ENCODE measurements at regions not wholly inside any gene's neighbourhood (a gene's known extent, or its start where the extent isn't known, plus 50 kb on each side); places are given as distances from the start of the nearest gene placed in this dataset.

DNA sequence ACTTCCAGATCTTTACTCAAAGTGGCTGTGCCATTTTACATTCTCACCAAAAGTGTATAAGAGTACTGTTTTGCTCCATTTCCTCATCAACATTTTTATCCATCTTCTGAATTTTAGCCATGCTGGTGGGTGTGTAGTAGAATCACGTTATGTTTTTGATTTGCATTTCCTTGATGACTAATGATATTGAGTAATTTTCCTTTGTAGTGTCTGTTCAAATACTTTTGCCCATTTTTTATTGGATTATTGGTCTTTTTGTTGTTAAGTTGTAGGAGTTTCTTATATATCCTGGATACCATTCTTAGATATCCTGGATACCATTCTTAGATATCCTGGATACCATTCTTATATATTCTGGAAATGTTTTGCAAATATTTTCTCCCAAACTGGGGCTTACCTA, 344.9 kb downstream of the LRRC3B start:
- Histone ChIP-seq H3K9me3 (no peaks in the 10 kb centered on the region), H3K27ac (no peak overlapping the region), H3K4me1 (no peaks in the 10 kb centered on the region), H3K27me3 (no peaks in the 10 kb centered on the region), H3K36me3 (no peaks in the 10 kb centered on the region), H3K4me3 (no peak overlapping the region)
- no peak for ATAC-seq
- no peak for DNase-seq
- intact Hi-C loops (cut with DNase I) = no loop called here
- TF ChIP-seq, protein P1, sequence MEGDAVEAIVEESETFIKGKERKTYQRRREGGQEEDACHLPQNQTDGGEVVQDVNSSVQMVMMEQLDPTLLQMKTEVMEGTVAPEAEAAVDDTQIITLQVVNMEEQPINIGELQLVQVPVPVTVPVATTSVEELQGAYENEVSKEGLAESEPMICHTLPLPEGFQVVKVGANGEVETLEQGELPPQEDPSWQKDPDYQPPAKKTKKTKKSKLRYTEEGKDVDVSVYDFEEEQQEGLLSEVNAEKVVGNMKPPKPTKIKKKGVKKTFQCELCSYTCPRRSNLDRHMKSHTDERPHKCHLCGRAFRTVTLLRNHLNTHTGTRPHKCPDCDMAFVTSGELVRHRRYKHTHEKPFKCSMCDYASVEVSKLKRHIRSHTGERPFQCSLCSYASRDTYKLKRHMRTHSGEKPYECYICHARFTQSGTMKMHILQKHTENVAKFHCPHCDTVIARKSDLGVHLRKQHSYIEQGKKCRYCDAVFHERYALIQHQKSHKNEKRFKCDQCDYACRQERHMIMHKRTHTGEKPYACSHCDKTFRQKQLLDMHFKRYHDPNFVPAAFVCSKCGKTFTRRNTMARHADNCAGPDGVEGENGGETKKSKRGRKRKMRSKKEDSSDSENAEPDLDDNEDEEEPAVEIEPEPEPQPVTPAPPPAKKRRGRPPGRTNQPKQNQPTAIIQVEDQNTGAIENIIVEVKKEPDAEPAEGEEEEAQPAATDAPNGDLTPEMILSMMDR (IDR thresholded peaks at IDR 0.05) = no peak
- no peak for TF ChIP-seq POLR2A (IDR thresholded peaks at IDR 0.05)
- WGBS (ENCODE audit: insufficient coverage, low coverage, low lambda C conversion rate, missing lambda C conversion rate) = 35% methylated on average over 1 of the region's 1 CpG

DNA sequence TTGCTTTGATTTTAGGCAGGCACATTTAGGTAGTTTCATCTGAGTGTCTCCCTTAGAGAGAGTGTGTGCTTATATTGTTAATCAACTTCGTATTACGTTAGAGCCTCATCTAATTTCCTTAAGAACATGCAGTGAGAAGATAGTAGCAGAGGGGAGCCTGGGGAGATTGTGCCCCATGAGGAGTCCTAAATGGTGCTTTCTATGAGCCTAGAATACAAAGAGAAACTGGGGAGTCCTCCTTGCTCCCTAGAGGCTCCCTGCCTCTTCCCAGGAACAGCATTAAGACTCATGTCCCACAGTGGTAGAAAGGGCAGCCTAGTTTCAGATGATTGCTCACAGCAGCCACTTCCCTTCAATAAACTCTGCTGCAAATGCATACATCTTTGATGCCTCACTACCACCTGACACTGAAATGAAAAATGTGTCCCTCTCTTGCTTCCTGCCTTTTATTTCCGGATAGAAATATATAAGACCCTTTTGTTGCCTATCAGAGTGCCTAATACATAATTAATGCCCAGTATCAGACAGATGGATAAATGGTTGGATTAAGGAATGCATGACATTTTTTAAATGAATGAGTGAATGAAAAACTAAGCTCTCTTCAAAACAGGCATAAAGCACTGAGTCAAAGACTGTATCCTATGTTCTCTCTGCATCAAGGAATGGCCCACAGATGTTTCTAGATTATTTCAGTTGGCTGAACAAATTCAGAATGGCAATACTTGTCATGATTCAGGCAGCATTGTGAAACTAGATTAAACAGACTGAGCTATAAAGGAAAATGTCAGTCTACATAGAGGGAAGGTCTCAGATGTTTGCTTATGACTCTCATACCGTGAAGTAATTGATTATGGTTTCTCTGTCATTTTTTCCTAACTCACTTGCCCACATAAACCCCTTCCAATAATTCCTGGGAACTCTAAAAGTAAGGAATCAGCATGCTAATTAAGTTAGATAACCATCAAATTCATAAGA, 362.1 kb downstream of the LRRC3B start:
- H3K4me1 ChIP-seq = no peaks in the 10 kb centered on the region
- no peaks in the 10 kb centered on the region for H3K27me3 ChIP-seq
- TF ChIP-seq, protein P1 (IDR thresholded peaks at IDR 0.05) = no peak
- TF ChIP-seq POLR2A (IDR thresholded peaks at IDR 0.05) = no peak
- DNase-seq (no peak), ATAC-seq (no peak)
- intact Hi-C loops (cut with DNase I) = no loop called here
- H3K4me3 ChIP-seq = no peak overlapping the region
- WGBS (ENCODE audit: insufficient coverage, low coverage, low lambda C conversion rate, missing lambda C conversion rate) = 30% methylated on average over 4 of the region's 4 CpGs
- no peaks in the 10 kb centered on the region for H3K9me3 ChIP-seq
- no peak overlapping the region for H3K27ac ChIP-seq
- H3K36me3 ChIP-seq = no peaks in the 10 kb centered on the region

DNA sequence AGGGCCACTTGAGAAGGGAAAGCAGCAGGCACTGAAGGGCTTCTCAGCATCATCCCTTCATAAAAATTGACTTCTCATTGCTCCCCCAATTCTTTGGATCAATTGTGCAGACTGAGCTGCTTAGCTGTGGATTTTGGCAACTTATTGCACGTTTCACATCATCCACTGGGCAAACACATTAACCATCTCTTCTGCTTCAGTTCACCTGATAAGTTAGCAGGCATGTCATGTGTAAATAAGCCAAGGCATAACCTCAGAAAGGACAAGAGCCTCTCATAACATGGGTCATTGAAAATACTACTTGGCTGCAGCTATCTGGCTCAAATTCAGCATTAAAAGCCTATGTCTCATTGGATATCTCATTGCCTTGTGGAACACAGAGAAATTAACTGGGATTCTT, 366.5 kb downstream of the LRRC3B start:
- Histone ChIP-seq H3K27me3 (no peaks in the 10 kb centered on the region), H3K27ac (no peak overlapping the region), H3K9me3 (no peaks in the 10 kb centered on the region), H3K4me1 (no peaks in the 10 kb centered on the region), H3K4me3 (no peak overlapping the region), H3K36me3 (no peaks in the 10 kb centered on the region)
- intact Hi-C loops (cut with DNase I) = no loop called here
- ATAC-seq (no peak), DNase-seq (no peak)
- WGBS (ENCODE audit: insufficient coverage, low coverage, low lambda C conversion rate, missing lambda C conversion rate) = no CpG with 5 or more reads among the region's 1 CpG
- TF ChIP-seq, protein P1 (IDR thresholded peaks at IDR 0.05) = no peak

DNA sequence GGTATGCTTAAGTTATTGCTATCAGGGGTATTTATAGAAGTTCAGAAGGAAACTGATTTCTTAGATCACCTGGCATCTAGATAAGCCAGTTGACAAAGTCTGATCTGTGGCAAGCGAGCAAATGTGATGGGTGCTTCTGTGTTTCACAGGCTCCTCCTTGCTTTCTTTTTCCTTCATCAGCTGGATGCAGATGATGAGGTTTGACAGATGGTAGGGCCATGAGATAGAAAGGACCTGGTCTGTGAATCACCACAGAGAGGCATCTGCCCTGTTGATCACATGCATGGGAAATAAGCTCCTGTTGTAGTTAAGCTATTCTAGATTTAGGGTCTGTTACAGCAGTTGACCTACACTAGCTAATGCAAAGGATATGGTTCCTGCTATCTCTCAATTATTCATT, 372.0 kb downstream of the NEK10 start:
- DNase-seq (no peak), ATAC-seq (no peak)
- H3K9me3 ChIP-seq = no peaks in the 10 kb centered on the region
- H3K4me3 ChIP-seq = no peak overlapping the region
- intact Hi-C loops (cut with DNase I) = no loop called here
- no peaks in the 10 kb centered on the region for H3K27me3 ChIP-seq
- H3K4me1 ChIP-seq = no peaks in the 10 kb centered on the region
- H3K27ac ChIP-seq = no peak overlapping the region
- WGBS (ENCODE audit: insufficient coverage, low coverage, low lambda C conversion rate, missing lambda C conversion rate) = no CpG with 5 or more reads among the region's 1 CpG
- TF ChIP-seq, protein P1 (IDR thresholded peaks at IDR 0.05) = no peak
- TF ChIP-seq POLR2A (IDR thresholded peaks at IDR 0.05) = no peak
- H3K36me3 ChIP-seq = no peaks in the 10 kb centered on the region
